Superior temporal gyrus (tissue), 1 donor: ENCODE measurements at regions not wholly inside any gene's neighbourhood (a gene's known extent, or its start where the extent isn't known, plus 50 kb on each side); places are given as distances from the start of the nearest gene placed in this dataset.
"Not testable (repeated sequence)": the region's sequence is repeated elsewhere in the genome, so short reads cannot be mapped to it uniquely, and the experiment has no call there.

ENCODE experiments used
- DNase-seq: peaks from one replicate; pipeline ENCODE4 v3.0.0-alpha.2; 2016; ENCODE audit errors: extremely low spot score

DNA sequence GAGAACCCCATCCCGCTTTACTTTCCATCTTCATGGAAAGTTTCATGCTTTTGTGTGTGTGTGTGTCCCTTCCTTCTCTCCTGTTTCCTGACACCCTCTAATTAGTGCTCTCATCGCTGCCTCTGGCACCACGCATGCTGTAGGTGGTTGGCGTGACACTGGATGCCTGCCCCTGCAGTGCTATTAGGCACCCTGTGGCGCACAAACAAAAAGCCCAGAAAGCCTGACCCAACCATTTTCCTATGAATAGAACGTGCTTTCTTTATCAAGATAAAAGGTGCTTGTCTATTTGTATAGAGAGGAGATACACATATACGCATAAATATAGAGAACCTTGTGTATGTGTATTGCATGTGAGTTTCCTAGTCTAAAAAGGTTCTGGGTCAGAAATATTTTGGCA lies 120.8 kb upstream of the CDCA7L start:
- no peak for DNase-seq

GRCh38 chr7:22064816-22065215 lies 119.1 kb upstream of the CDCA7L start:
- DNase-seq: no peak

DNA sequence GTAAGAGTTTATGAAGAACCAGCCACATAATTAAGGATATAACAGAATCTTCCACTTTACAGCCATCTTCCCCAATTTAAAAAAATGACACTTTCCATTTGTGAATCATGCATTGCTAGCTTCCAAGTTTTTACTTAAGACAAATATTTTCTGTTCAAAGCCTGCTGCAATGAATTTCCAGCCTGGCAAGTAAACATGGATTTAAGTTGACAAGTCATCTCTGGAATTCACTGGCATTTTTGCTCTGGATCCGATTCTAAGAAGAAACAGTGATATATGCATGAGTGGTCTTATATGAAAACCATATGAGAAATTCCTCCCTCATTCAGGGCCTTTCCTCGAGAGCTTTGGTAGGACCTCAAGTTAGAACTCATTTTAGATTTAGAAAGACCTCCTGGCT lies 116.1 kb upstream of the CDCA7L start:
- DNase-seq: no peak

DNA sequence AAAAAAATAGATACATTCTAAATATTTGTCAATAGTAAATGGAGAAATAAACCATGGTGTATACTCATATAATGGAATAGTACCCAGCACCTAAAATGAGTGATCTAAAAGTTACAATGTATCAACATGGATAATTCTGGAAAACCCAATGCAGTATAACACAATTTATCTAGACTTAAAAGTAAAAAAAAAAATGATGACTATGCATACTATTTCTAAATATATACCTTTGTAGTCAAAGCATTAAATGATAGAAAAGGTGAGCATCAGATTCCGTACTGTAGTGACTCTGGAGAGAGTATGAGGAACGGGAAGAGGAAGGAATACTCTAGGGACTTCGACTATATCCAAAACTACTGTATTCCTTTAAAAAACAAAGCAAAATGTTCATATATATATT lies 115.2 kb upstream of the CDCA7L start:
- DNase-seq: no peak

GRCh38 chr7:22060197-22060596 lies 114.5 kb upstream of the CDCA7L start:
- no peak for DNase-seq

- DNase-seq: no peak
Measured at GRCh38 chr7:22055226-22055625, 109.5 kb upstream of the CDCA7L start.

DNA sequence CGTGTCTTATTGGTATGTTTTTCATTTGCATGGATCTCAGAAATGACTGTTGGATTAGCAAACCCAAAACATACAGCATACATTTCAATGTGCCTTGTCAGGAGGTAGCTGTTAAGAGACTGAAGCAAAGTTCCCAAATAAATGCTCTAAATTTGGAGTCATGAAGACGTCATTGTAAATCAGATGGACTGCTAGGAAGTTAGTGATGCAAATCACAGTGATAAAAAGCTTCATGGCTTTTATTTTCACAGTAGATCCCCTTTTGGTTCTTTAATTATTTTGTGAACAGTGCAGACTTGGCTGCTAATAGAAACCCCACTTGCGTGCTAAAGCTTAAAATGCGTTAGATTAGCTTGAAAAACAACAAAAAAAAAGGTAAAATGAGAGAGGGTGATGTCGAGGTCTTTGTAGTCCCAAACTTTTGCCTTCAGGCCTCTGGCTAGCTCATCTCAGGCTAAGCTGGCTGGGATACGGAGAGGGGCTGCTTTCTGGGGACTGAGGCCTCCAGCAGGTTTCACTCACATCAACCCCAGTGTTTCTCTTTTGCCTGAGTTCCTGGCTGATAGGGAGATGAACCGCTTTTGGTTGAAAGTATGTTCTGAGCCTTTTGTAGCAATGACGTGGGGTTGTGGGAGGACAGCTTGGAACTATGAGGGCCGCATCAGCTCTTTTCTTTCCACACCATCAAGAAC lies 107.1 kb upstream of the CDCA7L start:
- DNase-seq: no peak

- peak; percentile 30 for DNase-seq
Measured at GRCh38 chr7:22051886-22052673, 106.4 kb upstream of the CDCA7L start.

DNA sequence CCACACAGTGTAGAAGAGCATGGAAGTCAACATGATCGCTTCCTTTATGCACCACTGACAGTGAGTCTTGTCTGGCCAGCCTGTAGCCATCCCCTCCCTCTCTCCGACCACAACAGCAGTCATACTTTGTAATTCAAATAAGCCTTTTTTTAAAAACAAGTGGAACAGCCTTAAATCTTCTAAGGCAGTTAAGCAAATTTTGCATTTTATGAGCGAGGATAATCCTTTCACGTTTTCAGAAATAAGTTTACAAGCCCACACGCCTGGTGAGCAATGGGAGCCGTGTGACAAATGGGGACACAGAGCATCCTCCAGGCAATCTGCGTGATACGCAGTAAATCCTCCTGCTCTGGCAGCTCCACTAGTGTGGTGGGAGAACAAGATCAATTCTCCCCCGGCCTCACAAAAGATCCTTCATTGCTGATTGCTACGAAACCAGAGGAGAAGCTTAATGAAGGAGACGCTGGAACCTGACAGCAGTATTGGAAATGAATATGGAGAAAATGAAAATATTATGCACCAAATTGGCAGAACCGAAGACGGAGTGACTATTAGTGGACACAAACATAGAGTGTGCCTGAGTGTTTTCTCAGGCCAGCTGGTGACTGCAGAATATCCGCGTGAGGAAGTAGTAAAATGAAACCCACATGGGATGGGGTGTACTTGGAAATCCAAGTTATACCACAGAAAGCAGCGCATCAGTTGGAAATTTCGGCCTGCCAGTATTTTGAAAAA lies 104.2 kb upstream of the CDCA7L start:
- DNase-seq: no peak

- no peak for DNase-seq
Measured at GRCh38 chr7:22043367-22043766, 97.7 kb upstream of the CDCA7L start.

DNA sequence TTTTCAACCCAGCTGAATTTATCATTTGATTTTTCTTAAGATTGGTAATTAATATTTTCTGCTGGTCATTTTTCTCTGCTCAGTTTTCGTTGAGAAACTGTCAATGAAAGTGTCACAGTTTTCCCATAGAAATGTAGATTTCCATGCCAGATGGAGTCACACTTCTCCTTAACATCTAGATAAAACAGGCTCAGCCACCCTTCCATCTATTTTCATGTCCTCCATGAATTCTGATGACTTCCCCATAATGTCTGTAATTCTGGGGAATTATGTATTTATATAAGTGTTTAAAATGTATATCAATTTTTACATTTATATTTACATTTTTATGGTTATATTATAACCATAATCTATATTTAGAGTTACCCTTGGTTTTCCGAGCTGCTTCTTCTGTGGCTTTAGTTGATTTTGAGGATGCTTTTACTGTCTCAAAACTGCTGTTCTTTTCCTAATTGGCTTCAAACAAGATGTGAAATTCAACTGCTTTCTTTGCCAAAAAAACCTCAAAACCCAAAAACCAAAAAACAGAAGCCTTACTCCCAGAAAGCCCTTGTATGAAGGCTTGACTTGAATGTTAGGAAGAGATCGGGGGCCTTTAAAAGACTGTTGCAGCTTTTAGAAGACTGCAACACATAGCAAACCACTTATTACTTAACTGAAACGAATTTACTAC lies 95.4 kb upstream of the CDCA7L start:
- DNase-seq: no peak

DNA sequence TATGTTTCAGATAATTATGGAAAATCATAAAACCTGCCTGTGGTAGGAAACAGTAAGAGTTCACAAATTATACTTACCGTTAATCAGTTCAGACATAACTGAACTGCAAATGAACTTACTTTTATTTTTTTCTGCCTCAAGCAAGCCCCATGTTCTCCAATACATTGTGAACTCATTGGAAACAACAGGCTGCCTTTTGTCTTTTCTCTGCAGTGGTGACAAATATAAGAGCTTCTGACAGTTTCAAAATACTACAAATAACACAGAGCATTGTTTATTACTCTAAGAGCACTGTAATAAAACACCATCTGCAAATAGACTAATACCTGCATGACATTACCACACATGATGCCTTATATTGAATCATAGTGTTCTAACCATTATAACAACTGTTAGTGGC lies 94.0 kb upstream of the CDCA7L start:
- no peak for DNase-seq

GRCh38 chr7:22032356-22032755 lies 86.7 kb upstream of the CDCA7L start:
- not testable (repeated sequence) for DNase-seq

- DNase-seq: not testable (repeated sequence)
Measured at GRCh38 chr7:22028656-22029055, 83.0 kb upstream of the CDCA7L start.

- DNase-seq: no peak
Measured at GRCh38 chr7:22027475-22027874, 81.8 kb upstream of the CDCA7L start.

DNA sequence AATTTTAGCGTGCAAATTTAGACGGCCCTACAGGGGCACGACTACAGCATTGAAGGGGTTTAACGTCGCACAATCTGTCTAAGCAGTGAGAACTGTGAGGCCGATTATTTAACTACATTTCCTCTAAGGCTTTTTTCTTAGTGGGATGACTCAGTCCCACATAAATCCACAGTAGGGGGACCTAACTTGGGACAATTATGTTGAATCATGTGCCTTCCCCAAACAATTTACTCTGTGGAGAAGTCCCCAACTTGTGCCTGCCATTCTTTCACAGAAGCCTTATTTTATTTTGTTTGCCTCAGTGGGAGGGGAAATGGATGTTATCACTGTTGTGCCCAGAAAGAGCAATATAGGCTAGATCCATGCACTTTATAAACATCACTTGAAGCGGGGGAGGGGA lies 80.3 kb upstream of the CDCA7L start:
- DNase-seq: no peak

DNA sequence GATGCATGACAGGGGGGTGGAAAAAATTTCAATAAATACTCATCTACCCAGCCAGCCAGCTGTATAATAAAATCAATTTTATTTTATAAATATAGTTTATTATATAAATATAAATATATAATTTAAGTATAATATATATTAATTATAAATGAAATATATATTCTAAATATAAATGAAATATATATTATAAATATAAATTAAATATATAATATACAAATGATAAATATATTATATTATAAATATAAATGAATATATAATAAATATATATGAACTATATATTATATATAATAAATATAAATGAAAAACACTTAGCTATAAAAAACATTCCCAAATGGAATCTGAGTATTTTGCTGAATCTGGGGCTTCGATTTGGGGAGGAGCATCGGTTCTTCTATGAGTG lies 79.4 kb upstream of the CDCA7L start:
- DNase-seq: no peak

DNA sequence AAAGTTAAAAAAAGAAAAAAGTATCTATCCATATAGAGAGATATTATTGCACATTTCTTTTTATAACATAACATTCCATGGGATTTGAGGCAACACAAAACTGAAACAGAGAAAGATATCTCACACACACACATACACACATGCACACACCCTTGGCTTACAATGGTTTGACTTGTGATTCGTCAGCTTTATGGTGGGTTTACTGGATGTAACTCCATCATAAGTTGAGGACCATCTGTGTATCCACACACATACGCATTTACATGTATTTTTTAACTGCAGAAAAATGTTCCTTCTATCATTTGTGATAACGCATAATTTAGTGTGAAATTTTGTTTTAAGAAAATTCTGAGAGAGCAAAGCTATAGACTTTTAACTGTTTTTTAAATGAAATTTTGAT lies 74.2 kb upstream of the CDCA7L start:
- no peak for DNase-seq

- no peak for DNase-seq
Measured at GRCh38 chr7:22016507-22016906, 70.8 kb upstream of the CDCA7L start.

DNA sequence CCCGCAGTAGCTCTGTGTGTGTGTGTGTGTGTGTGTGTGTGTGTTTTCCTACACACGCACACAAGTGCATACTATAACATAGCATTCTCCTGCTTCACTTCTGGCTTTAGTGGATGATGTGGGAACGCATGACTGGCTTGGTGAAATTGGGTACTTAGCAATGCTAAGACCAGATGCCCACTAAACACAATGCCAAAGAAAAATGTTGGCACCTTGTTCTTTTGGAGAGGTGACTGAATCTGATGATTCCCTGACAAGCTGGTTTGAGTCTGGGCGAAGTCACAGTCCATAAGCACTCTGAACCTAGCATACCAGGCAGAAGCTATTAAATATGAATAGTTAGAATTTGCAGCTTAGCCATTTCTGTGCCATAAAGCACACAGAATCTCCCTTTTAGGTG lies 68.0 kb upstream of the CDCA7L start:
- DNase-seq: no peak

DNA sequence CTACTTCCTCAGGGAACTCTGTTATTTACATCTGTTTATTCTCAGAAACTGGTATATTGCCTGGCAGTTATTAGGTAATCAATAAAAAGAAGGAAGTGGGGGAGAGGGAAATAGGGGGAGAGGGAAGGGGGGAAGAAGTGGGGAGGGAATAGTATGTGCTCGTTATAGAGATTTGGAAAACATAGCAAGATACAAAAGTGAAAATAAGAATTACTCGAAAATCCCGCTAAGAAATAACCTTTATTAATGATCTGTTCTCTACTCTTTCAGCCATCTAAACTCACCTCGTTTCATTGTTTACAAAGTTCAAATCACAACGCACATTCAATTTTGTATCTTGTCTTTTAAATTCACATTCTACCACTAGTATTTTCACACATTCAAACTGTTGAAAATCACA lies 63.0 kb upstream of the CDCA7L start:
- DNase-seq: no peak

GRCh38 chr7:22008087-22008486 lies 62.4 kb upstream of the CDCA7L start:
- no peak for DNase-seq
